GM10248 (cell line): ENCODE measurements at regions not wholly inside any gene's neighbourhood (a gene's known extent, or its start where the extent isn't known, plus 50 kb on each side); places are given as distances from the start of the nearest gene placed in this dataset.

Experiments
- CTCF ChIA-PET: fragments of 300-600 bp; sonication (Branson Sonifier 250); formaldehyde crosslinking; extraction: SDS; loops from one replicate; lab custom pipeline; 2021; ENCODE audit warnings: antibody characterized with exemption; lab: Yijun Ruan, JAX
- POLR2A ChIA-PET: fragments of 350-650 bp; sonication (Branson Sonifier 250); formaldehyde crosslinking; extraction: SDS; loops from one replicate; lab custom pipeline; 2020; ENCODE audit warnings: antibody characterized with exemption; lab: Yijun Ruan, JAX
- DNase-seq: peaks from one replicate; pipeline ENCODE4 v3.0.0; 2012; ENCODE audit errors: extremely low spot score
- TF ChIP-seq, protein P1 (sequence below): IDR thresholded peaks from 2 replicates; pipeline ENCODE4 v1.5.1; 2012; ENCODE audit warnings: mild to moderate bottlenecking, low read depth; ENCODE audit errors: extremely low read depth, missing control alignments, control extremely low read depth

DNA sequence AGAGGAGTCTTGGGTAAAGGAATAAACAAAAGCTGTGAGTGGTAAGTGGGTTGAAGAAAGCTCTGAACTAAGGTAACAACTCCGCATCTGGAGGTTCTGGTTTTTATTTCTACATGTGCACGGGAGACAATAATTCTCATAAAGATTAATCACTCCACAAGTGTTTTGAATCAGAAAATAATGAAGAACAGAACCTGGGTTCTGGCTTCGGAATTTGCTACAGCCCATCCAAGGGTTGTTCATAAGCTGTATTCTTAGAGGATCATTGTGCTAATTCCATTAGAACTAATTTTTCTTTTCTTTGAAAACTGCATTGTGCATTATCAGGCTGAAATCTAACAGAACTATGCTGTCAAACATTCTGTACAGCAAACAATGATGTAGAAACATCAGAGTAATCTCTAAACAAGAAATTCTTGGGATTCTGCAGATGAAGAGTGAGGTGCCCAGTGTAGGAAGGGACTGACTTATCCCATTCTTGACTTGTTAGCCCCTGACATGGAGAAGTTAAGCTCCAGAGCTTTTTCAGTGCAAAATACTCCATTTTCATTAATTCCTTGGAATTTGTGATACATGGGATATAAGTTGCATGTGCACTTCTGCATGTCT lies 368.2 kb downstream of the COG6 start:
- TF ChIP-seq, protein P1, sequence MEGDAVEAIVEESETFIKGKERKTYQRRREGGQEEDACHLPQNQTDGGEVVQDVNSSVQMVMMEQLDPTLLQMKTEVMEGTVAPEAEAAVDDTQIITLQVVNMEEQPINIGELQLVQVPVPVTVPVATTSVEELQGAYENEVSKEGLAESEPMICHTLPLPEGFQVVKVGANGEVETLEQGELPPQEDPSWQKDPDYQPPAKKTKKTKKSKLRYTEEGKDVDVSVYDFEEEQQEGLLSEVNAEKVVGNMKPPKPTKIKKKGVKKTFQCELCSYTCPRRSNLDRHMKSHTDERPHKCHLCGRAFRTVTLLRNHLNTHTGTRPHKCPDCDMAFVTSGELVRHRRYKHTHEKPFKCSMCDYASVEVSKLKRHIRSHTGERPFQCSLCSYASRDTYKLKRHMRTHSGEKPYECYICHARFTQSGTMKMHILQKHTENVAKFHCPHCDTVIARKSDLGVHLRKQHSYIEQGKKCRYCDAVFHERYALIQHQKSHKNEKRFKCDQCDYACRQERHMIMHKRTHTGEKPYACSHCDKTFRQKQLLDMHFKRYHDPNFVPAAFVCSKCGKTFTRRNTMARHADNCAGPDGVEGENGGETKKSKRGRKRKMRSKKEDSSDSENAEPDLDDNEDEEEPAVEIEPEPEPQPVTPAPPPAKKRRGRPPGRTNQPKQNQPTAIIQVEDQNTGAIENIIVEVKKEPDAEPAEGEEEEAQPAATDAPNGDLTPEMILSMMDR: no peak
- DNase-seq: no peak
- CTCF ChIA-PET: interaction anchor here (1.0 to 3.0 kb wide), 2 partner anchors 46 to 81 kb away, joined by 3 to 9 read pairs; no protein-coding TSS in a partner anchor
- POLR2A ChIA-PET: no interaction called here

DNA sequence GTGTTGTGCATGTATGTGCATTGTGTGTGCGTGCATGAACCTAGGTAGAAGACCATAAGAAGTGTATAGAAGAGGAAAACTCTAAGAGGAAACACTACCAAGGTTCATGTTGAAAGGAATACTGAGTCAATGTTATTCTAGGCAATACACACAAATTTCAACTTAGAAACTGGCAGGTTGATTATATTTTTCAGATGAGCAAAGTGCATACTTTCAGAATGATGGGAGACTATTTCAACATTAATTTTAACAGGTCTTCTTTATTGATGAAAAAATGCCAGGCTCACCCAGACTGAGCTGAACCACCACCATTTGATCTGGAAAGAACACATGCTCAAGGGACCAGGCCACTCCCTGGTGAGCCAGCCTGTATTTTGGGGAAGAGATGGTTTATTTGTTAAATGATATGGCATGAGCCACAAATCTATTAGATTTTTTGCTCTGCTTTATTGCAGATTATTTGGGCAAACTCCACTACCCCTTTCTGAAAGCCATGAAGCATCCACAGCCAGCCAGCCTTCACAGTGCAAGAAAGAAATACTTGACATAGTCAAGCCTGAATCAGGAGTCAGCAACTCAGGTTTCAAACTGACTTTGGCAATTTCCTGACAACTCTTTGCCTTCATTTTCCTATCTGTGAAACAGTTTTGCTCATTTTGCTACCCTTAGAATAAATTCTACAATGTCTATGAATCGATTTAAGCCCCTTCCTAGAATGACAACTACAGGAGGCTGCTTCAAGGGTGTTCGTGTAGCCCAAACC lies 368.9 kb downstream of the COG6 start:
- ChIA-PET CTCF (interaction anchor here (3.0 kb wide), 1 partner anchor 45 kb away, joined by 9 read pairs; no protein-coding TSS in a partner anchor), POLR2A (no interaction called here)
- TF ChIP-seq, protein P1: no peak
- DNase-seq: no peak

DNA sequence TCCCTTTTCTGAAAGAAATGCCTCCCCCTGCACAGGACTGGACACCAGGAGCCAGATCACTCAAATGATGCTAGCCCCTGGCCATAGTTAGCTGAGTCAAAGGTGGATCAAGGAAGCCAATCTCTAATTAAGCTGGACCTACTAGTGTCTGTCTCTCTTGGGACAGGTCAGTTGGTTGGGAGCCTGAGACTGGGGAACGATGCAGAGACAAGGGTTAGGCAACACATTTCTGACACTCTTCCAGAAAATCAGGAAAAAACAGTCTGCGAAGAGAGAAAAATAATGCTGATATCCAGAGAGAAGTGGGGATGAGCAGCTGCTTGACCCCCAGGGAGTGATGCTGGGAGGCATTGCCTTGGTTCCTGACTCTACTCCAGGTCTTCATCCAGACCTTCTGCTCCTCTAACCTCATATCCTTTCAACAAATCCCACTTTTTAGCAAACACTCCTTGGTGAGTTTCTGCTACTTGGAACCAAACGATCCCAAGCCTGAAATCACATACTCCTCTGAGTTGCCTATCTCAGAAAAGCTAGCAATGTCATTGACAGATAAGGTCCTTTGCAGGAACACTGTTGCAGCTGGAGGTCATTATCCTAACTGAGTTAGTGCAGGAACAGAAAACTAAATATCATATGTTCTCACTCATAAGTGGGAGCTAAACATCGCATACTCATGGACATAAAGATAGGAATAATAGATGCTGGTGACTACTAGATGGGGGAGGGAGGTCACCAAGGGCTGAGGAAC lies 369.7 kb downstream of the COG6 start:
- TF ChIP-seq, protein P1: no peak
- POLR2A ChIA-PET: no interaction called here

DNA sequence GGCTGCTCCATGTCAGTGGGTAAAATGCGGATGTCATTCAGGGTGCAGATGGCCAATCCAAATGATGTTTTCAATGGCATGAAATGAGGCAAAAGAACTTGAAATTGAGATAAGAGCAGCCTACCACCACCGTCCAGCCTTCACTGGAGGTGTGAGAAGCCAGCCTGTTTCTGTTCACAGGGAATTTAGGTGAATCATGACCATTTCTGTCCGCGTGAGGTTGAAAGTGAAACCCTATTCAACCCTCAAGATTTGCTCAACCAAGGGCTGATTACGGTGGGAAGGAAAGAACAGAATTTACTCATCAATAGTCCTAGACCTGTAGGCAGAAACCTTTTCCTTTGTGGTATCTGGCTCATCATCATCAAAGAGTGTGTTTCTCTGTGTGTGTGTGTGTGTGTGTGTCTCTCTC lies 370.7 kb downstream of the COG6 start:
- ChIA-PET CTCF (interaction anchor here (1.0 to 1.2 kb wide), 3 partner anchors 10 to 42 kb away, joined by 3 to 5 read pairs (median 3); no protein-coding TSS in a partner anchor), POLR2A (no interaction called here)
- DNase-seq: peak; percentile 56
- TF ChIP-seq, protein P1: no peak

More for the DNA sequence above, 369.7 kb downstream of the COG6 start:
- no peak for DNase-seq
- CTCF ChIA-PET: interaction anchor here (1.0 kb wide), 2 partner anchors 9 to 29 kb away, joined by 3 to 5 read pairs; no protein-coding TSS in a partner anchor

DNA sequence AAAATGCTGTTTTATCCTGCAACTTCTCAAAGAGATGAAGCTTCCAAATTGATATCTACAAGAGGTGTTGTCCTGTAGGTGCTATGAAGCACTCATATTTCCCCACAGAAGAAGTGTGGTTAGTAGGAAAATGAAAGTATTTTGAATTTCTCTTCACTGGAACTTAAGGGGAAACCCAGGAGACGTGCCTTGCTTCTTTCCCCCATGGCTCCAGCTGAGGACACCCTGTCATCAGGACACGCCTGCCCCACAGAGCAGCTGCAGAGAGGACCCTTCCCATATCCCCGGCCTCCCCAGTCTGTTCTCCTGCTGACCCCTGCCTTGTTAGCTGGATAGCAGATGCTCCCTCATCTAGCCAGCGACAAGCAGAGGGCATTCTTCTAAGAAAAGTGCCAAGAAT lies 371.3 kb downstream of the COG6 start:
- ChIA-PET POLR2A (no interaction called here), CTCF (interaction anchor here (1.2 kb wide), 1 partner anchor 42 kb away, joined by 3 read pairs; no protein-coding TSS in a partner anchor)
- DNase-seq: peak; percentile 20
- TF ChIP-seq, protein P1: no peak

DNA sequence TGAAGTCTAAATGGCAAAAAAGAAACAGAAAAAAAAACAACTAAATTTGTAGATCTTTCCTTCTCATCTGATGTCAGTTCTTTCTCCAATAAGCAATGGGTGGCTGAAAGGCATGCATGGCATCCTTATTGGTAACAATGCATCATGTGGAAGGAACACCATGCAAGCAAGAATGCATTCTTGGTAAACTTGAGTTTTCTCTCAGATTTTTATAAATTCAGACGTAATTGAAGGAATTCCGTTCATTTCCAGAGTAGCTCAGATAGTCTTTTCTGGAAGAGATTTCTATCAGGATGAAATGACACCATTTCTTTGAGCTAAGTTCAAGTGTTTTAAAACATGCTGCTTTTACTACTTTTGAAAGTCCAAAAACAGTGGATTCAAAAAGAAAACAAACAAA lies 373.0 kb downstream of the COG6 start:
- ChIA-PET POLR2A (no interaction called here), CTCF (interaction anchor here (1.2 kb wide), 1 partner anchor 9 kb away, joined by 4 read pairs; no protein-coding TSS in a partner anchor)
- TF ChIP-seq, protein P1: no peak
- DNase-seq: no peak
